ENCODE measurements at regions not wholly inside any gene's neighbourhood (a gene's known extent, or its start where the extent isn't known, plus 50 kb on each side); places are given as distances from the start of the nearest gene placed in this dataset.

- Histone ChIP-seq H3K4me1 (ENCODE audit: insufficient read depth, low read length) (no peaks in the 10 kb centered on the region), H3K27me3 (ENCODE audit: control insufficient read depth in 1 of 2, insufficient read depth in 2 of 2, low read length in 2 of 2) (no peaks in the 10 kb centered on the region; a peak in 1 of 5 replicates), H3K36me3 (replicated peaks in 1 of 2; ENCODE audit: control insufficient read depth in 1 of 2, insufficient read depth in 2 of 2, low read length in 2 of 2) (no peaks in the 10 kb centered on the region), H3K4me3 (replicated peaks in 1 of 3; ENCODE audit: insufficient read depth in 1 of 3, low read depth in 2 of 3, low read length in 3 of 3) (no peak overlapping the region), H3K9me3 (ENCODE audit: low read length) (peaks cover 77% of the 10 kb centered on the region), H3K4me2 (ENCODE audit: low read depth, low read length) (no peak overlapping the region), H4K20me1 (ENCODE audit: insufficient read depth, low read length) (no peaks in the 10 kb centered on the region), H3K79me2 (ENCODE audit: insufficient read depth, low read length) (no peaks in the 10 kb centered on the region), H3K9ac (ENCODE audit: insufficient read depth, low read depth, low read length) (no peak overlapping the region), H3K27ac (ENCODE audit: extremely low read length, insufficient read depth, low read length) (no peak overlapping the region), H2AFZ (ENCODE audit: low read length) (no peak overlapping the region)
- TF ChIP-seq CREB1 (IDR thresholded peaks at IDR 0.05) (no peak), CREB1 (CRISPR knock-in tag; IDR thresholded peaks at IDR 0.05) (no peak), ZC3H13 (CRISPR knock-in tag; IDR thresholded peaks at IDR 0.05) (no peak), ZFYVE20 (CRISPR knock-in tag; IDR thresholded peaks at IDR 0.05; ENCODE audit: borderline replicate concordance, low read depth) (no peak), ZSCAN30 (CRISPR knock-in tag; IDR thresholded peaks at IDR 0.05) (no peak), RNF219 (CRISPR knock-in tag; IDR thresholded peaks at IDR 0.05) (no peak), ETS1 (CRISPR knock-in tag; IDR thresholded peaks at IDR 0.05) (no peak), HNRNPLL (IDR thresholded peaks at IDR 0.05; ENCODE audit: low read depth, low read length, poor library complexity, severe bottlenecking) (no peak), SNAI1 (CRISPR knock-in tag; IDR thresholded peaks at IDR 0.05; ENCODE audit: borderline replicate concordance) (no peak), CHCHD3 (CRISPR knock-in tag; IDR thresholded peaks at IDR 0.05) (no peak), ZNF460 (CRISPR knock-in tag; IDR thresholded peaks at IDR 0.05; ENCODE audit: borderline replicate concordance) (no peak), EEA1 (CRISPR knock-in tag; IDR thresholded peaks at IDR 0.05; ENCODE audit: borderline replicate concordance) (no peak), DNMT3B (CRISPR knock-in tag; conservative IDR thresholded peaks at IDR 0.05) (no peak), HNRNPL (IDR thresholded peaks at IDR 0.05; ENCODE audit: low read depth, low read length) (no peak), ZNF558 (CRISPR knock-in tag; IDR thresholded peaks at IDR 0.05; ENCODE audit: borderline replicate concordance) (no peak), GTF2F1 (IDR thresholded peaks at IDR 0.05; ENCODE audit: low read length) (no peak), MTA3 (CRISPR knock-in tag; IDR thresholded peaks at IDR 0.05) (no peak), BHLHE40 (IDR thresholded peaks at IDR 0.05; ENCODE audit: low read length) (no peak)
- CTCF ChIA-PET (ENCODE audit: low intra/inter-chr PET ratio, low total read pairs) = no interaction called here
- intact Hi-C loops (cut with micrococcal nuclease; ENCODE audit: unreplicated experiment) (no loop called here), in situ Hi-C loops (cut with HindIII; ENCODE audit: extremely low pct_ligation_motif_present, low pct_unique_long_range_greater_than_20kb) (no loop called here)
- DNase-seq (ENCODE audit: low spot score) (no peak), FAIRE-seq (no peak), ATAC-seq (no peak)
- no TSS peak for BruUV-seq (replicated peaks)
- POLR2A ChIA-PET = no interaction called here
- WGBS (ENCODE audit: low lambda C conversion rate) = 0% methylated on average over 3 of the region's 3 CpGs
These were observed 787.3 kb downstream of the EDEM1 start for GRCh38 chr3:5974630-5975322.
